ENCODE measurements at regions not wholly inside any gene's neighbourhood (a gene's known extent, or its start where the extent isn't known, plus 50 kb on each side); places are given as distances from the start of the nearest gene placed in this dataset.

- Histone ChIP-seq H3K27ac (ENCODE audit: low read length) (no peak overlapping the region), H3K36me3 (ENCODE audit: insufficient read depth, low read length) (no peaks in the 10 kb centered on the region), H4K20me1 (ENCODE audit: insufficient read depth) (no peaks in the 10 kb centered on the region), H3K4me2 (ENCODE audit: low read length) (no peak overlapping the region), H3K9ac (ENCODE audit: low read length) (no peak overlapping the region), H3F3A (ENCODE audit: insufficient read depth, low read length, poor library complexity, severe bottlenecking) (no peaks in the 10 kb centered on the region), H3K79me2 (replicated peaks; ENCODE audit: insufficient read depth, low read length) (no peaks in the 10 kb centered on the region), H3K4me3 (ENCODE audit: low read length) (no peak overlapping the region), H2AFZ (ENCODE audit: low read depth, low read length) (no peak overlapping the region), H3K9me2 (ENCODE audit: insufficient read depth, low read length) (no peaks in the 10 kb centered on the region), H3K9me3 (ENCODE audit: low read length) (peaks cover 4% of the 10 kb centered on the region), H3K27me3 (ENCODE audit: insufficient read depth, low read depth, low read length) (no peaks in the 10 kb centered on the region)
- TF ChIP-seq POLR2AphosphoS5 (IDR thresholded peaks at IDR 0.05) = no peak
- TF ChIP-seq, protein P1, sequence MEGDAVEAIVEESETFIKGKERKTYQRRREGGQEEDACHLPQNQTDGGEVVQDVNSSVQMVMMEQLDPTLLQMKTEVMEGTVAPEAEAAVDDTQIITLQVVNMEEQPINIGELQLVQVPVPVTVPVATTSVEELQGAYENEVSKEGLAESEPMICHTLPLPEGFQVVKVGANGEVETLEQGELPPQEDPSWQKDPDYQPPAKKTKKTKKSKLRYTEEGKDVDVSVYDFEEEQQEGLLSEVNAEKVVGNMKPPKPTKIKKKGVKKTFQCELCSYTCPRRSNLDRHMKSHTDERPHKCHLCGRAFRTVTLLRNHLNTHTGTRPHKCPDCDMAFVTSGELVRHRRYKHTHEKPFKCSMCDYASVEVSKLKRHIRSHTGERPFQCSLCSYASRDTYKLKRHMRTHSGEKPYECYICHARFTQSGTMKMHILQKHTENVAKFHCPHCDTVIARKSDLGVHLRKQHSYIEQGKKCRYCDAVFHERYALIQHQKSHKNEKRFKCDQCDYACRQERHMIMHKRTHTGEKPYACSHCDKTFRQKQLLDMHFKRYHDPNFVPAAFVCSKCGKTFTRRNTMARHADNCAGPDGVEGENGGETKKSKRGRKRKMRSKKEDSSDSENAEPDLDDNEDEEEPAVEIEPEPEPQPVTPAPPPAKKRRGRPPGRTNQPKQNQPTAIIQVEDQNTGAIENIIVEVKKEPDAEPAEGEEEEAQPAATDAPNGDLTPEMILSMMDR (IDR thresholded peaks at IDR 0.05; ENCODE audit: poor library complexity, severe bottlenecking) = no peak
- TF ChIP-seq MXI1 (conservative IDR thresholded peaks at IDR 0.05; ENCODE audit: poor library complexity, severe bottlenecking) = no peak
Observed at GRCh38 chr2:234850818-234851217, 101.0 kb upstream of the SH3BP4 start.

DNA sequence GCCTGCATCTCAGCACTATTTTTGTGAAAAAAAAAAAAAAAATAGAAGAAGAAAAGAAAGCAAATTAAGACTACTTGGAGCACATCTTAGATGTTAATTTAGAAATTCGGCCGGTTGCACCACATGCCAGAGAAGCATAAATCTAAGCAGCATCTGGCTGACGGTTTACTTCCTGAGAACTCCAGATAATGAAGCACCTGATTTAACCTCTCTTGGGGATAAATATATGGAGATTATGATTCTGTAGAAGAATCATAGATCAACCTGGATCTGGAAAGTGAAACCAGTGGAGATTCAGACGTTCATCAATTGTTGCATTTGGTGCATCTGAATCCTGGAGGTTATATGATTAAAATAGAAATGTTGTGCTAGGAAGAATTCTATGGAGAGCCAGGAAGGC lies 102.1 kb upstream of the SH3BP4 start:
- Histone ChIP-seq H3K79me2 (replicated peaks; ENCODE audit: insufficient read depth, low read length) (no peaks in the 10 kb centered on the region), H3K9me2 (ENCODE audit: insufficient read depth, low read length) (no peaks in the 10 kb centered on the region), H4K20me1 (ENCODE audit: insufficient read depth) (no peaks in the 10 kb centered on the region), H3K27me3 (ENCODE audit: insufficient read depth, low read depth, low read length) (no peaks in the 10 kb centered on the region), H3K4me3 (ENCODE audit: low read length) (no peak overlapping the region), H3K36me3 (ENCODE audit: insufficient read depth, low read length) (no peaks in the 10 kb centered on the region), H3F3A (ENCODE audit: insufficient read depth, low read length, poor library complexity, severe bottlenecking) (no peaks in the 10 kb centered on the region), H3K27ac (ENCODE audit: low read length) (no peak overlapping the region), H3K4me2 (ENCODE audit: low read length) (no peak overlapping the region), H3K9ac (ENCODE audit: low read length) (no peak overlapping the region), H2AFZ (ENCODE audit: low read depth, low read length) (no peak overlapping the region), H3K9me3 (ENCODE audit: low read length) (no peaks in the 10 kb centered on the region)
- TF ChIP-seq POLR2AphosphoS5 (IDR thresholded peaks at IDR 0.05) (no peak), RAD21 (conservative IDR thresholded peaks at IDR 0.05) (no peak), TAF1 (IDR thresholded peaks at IDR 0.05; ENCODE audit: low read depth) (no peak), SMC3 (conservative IDR thresholded peaks at IDR 0.05; ENCODE audit: poor library complexity) (no peak), MXI1 (conservative IDR thresholded peaks at IDR 0.05; ENCODE audit: poor library complexity, severe bottlenecking) (no peak), REST (IDR thresholded peaks at IDR 0.05; ENCODE audit: borderline replicate concordance) (no peak), EZH2 (IDR thresholded peaks at IDR 0.05; ENCODE audit: borderline replicate concordance, insufficient read depth, low read length, poor library complexity, severe bottlenecking) (no peak), EP300 (conservative IDR thresholded peaks at IDR 0.05; ENCODE audit: poor library complexity, severe bottlenecking) (no peak)
- TF ChIP-seq, protein P1 (IDR thresholded peaks at IDR 0.05; ENCODE audit: poor library complexity, severe bottlenecking) = no peak
